ENCODE measurements at regions not wholly inside any gene's neighbourhood (a gene's known extent, or its start where the extent isn't known, plus 50 kb on each side); places are given as distances from the start of the nearest gene placed in this dataset.

DNA sequence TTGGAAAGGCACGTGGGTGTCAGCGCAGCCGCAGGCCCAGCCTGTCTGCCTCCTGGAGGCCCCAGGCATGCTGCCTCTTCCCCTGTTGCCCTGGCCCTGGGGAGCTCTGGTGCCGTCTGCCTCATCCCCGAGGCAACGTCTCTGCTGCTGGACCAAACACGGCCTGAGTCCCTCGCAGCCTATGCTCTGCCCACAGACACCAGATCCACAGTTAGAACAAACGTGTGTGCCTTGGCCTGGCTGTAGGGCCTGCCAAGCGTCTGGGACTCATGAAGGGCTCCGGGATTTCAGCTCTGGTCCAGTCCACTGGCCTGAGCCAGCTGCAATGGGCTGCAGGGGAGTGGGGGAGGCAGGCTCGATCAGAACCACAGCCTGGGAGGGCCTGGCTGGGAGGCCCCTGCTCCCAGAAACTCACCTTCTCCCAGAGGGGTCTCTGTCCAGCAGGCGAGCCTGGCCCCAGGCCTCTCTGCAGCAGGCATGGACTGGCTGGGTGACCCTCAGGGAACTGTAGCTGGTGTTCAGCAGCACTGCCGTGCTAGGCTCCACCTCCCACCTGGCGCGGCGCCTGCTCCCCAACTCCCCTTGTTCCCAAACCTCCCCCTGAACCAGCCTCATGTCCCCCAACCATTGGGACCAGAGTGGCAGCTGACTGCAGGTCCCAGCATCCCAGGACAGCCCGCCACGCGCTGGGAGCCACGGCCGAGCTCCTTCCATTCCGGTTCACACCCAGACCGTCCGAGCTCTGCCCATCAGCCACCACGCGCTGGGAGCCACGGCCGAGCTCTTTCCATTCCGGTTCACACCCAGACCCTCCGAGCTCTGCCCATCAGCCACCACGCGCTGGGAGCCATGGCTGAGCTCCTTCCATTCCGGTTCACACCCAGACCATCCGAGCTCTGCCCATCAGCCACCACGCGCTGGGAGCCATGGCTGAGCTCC lies 197.0 kb downstream of the DLL1 start:
- H3K36me3 ChIP-seq (ENCODE audit: control insufficient read depth, insufficient read depth, low read length) = no peaks in the 10 kb centered on the region
- H3K4me2 ChIP-seq (ENCODE audit: low read length) = no peak overlapping the region
- H3K4me3 ChIP-seq (ENCODE audit: low read depth, low read length) = no peak overlapping the region
- H3K4me1 ChIP-seq = no peaks in the 10 kb centered on the region
- H3K27me3 ChIP-seq (ENCODE audit: control insufficient read depth, insufficient read depth, low read length) = no peaks in the 10 kb centered on the region
- no peak overlapping the region for H2AFZ ChIP-seq
- no peaks in the 10 kb centered on the region for H3K79me2 ChIP-seq
- H3K9ac ChIP-seq = no peak overlapping the region
- no peaks in the 10 kb centered on the region for H3K9me3 ChIP-seq (ENCODE audit: control insufficient read depth, low read length)
- TF ChIP-seq, protein P1, sequence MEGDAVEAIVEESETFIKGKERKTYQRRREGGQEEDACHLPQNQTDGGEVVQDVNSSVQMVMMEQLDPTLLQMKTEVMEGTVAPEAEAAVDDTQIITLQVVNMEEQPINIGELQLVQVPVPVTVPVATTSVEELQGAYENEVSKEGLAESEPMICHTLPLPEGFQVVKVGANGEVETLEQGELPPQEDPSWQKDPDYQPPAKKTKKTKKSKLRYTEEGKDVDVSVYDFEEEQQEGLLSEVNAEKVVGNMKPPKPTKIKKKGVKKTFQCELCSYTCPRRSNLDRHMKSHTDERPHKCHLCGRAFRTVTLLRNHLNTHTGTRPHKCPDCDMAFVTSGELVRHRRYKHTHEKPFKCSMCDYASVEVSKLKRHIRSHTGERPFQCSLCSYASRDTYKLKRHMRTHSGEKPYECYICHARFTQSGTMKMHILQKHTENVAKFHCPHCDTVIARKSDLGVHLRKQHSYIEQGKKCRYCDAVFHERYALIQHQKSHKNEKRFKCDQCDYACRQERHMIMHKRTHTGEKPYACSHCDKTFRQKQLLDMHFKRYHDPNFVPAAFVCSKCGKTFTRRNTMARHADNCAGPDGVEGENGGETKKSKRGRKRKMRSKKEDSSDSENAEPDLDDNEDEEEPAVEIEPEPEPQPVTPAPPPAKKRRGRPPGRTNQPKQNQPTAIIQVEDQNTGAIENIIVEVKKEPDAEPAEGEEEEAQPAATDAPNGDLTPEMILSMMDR (IDR thresholded peaks at IDR 0.05) = no peak
- H3K27ac ChIP-seq = no peak overlapping the region

DNA sequence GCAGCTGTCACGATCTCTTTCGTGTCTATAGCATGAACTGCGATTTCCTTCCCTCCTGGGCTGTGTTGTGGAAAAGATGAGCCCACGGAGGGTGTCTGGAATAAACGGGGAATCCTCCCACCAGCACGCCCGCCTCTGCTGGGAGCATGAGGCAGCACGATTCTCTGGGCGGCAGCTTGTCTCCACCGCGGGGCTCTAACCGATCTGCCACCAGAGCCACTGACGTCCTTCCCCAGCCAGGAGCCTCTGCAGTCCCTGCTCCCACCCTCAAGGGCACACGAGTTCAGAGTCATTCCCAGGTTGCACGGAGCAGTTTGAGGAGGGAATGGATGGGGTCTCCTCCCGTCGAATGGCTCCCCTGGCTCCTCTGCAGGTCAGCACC lies 197.6 kb downstream of the DLL1 start:
- TF ChIP-seq, protein P1 (IDR thresholded peaks at IDR 0.05) = no peak
- no peak overlapping the region for H2AFZ ChIP-seq
- no peak overlapping the region for H3K4me2 ChIP-seq (ENCODE audit: low read length)
- no peaks in the 10 kb centered on the region for H3K27me3 ChIP-seq (ENCODE audit: control insufficient read depth, insufficient read depth, low read length)
- no peak overlapping the region for H3K9ac ChIP-seq
- H3K4me3 ChIP-seq (ENCODE audit: low read depth, low read length) = no peak overlapping the region
- H3K36me3 ChIP-seq (ENCODE audit: control insufficient read depth, insufficient read depth, low read length) = no peaks in the 10 kb centered on the region
- H3K27ac ChIP-seq = no peak overlapping the region
- H3K4me1 ChIP-seq = no peaks in the 10 kb centered on the region
- no peaks in the 10 kb centered on the region for H3K79me2 ChIP-seq
- H3K9me3 ChIP-seq (ENCODE audit: control insufficient read depth, low read length) = no peaks in the 10 kb centered on the region

DNA sequence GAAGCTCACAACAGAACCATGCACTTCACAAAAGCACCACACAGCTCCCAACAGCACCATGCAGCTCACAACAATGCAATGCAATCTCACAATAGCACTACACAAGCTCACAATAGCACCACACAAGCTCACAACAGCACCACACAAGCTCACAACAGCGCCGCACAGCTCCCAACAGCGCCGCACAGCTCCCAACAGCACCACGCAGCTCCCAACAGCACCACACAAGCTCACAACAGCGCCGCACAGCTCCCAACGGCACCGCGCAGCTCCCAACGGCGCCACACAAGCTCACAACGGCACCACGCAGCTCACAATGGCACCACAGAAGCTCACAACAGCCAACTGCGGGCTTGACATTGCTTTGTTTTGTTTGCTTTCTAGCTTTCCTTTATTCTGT lies 198.1 kb downstream of the DLL1 start:
- TF ChIP-seq, protein P1 (IDR thresholded peaks at IDR 0.05) = no peak
- H3K36me3 ChIP-seq (ENCODE audit: control insufficient read depth, insufficient read depth, low read length) = no peaks in the 10 kb centered on the region

DNA sequence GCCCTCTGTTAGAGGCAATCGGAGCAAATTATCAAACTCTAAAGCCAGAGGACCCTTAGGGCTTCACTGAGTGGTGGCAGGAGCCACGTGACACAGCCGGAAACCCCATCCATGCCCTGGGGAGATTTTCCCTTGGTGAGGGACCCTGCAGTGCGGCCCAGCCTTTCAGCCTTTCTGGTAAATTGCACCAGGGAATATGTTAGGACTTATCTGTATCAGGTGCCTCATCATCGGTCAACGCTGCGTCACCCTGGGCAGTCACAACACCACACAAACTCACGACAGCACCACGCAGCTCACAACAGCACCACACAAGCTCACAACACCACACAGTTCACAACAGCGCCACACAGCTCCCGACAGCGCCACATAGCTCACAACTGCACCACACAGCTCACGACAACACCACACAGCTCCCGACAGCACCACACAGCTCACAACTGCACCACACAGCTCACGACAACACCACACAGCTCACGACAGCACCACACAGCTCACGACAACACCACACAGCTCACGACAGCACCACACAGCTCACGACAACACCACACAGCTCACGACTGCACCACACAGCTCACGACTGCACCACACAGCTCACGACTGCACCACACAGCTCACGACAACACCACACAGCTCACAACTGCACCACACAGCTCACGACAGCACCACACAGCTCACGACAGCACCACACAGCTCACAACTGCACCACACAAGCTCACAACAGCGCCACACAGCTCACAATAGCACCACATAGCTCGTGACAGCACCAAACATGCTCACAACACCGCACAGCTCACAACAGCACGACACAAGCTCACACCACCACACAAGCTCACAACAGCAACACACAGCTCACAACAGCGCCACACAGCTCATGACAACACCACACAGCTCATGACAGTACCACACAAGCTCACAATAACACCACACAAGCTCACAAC lies 199.0 kb downstream of the DLL1 start:
- no peak overlapping the region for H3K4me2 ChIP-seq (ENCODE audit: low read length)
- no peaks in the 10 kb centered on the region for H3K36me3 ChIP-seq (ENCODE audit: control insufficient read depth, insufficient read depth, low read length)
- no peaks in the 10 kb centered on the region for H3K79me2 ChIP-seq
- H3K27me3 ChIP-seq (ENCODE audit: control insufficient read depth, insufficient read depth, low read length) = no peaks in the 10 kb centered on the region
- no peaks in the 10 kb centered on the region for H3K4me1 ChIP-seq
- H3K4me3 ChIP-seq (ENCODE audit: low read depth, low read length) = no peak overlapping the region
- H3K9ac ChIP-seq = no peak overlapping the region
- no peaks in the 10 kb centered on the region for H3K9me3 ChIP-seq (ENCODE audit: control insufficient read depth, low read length)
- TF ChIP-seq, protein P1 (IDR thresholded peaks at IDR 0.05) = no peak
- no peak overlapping the region for H3K27ac ChIP-seq
- no peak overlapping the region for H2AFZ ChIP-seq

More for the DNA sequence above, 198.1 kb downstream of the DLL1 start:
- Histone ChIP-seq H3K9me3 (ENCODE audit: control insufficient read depth, low read length) (no peaks in the 10 kb centered on the region), H3K79me2 (no peaks in the 10 kb centered on the region), H3K4me3 (ENCODE audit: low read depth, low read length) (no peak overlapping the region), H3K27ac (no peak overlapping the region), H3K4me2 (ENCODE audit: low read length) (no peak overlapping the region), H3K9ac (no peak overlapping the region), H3K27me3 (ENCODE audit: control insufficient read depth, insufficient read depth, low read length) (no peaks in the 10 kb centered on the region), H3K4me1 (no peaks in the 10 kb centered on the region), H2AFZ (no peak overlapping the region)
